A673 (cell line): ENCODE measurements at regions not wholly inside any gene's neighbourhood (a gene's known extent, or its start where the extent isn't known, plus 50 kb on each side); places are given as distances from the start of the nearest gene placed in this dataset.

Experiments
- BruUV-seq: library from RNA; stranded (reverse); fragments of 400-500 nt; replicated peaks from 2 replicates; lab custom pipeline; 2021; lab: Mats Ljungman, UMichigan
- CTCF ChIA-PET: fragments of 300-600 bp; sonication (Branson Sonifier 250); formaldehyde crosslinking; loops from one replicate; lab custom pipeline; 2022; ENCODE audit warnings: antibody characterized with exemption; lab: Charles Lee
- POLR2A ChIA-PET: fragments of 300-600 bp; sonication (Branson Sonifier 250); formaldehyde crosslinking; loops from one replicate; lab custom pipeline; 2022; ENCODE audit warnings: antibody characterized with exemption; ENCODE audit not compliant: low non-redundant PET; lab: Charles Lee
- DNase-seq: peaks from one replicate; pipeline ENCODE4 v3.0.0-alpha.2; 2015; ENCODE audit warnings: low spot score
- H3K27ac ChIP-seq: fragments of 200-600 bp; sonication (generic); 2 replicates; pipeline ENCODE4 v1.5.1; 2016; ENCODE audit warnings: mixed run types, low read depth, mild to moderate bottlenecking, mixed read lengths, antibody characterized with exemption, low read length; ENCODE audit not compliant: poor library complexity, severe bottlenecking
- H3K27me3 ChIP-seq: fragments of 200-600 bp; sonication (generic); replicated peaks from 2 replicates; pipeline ENCODE4 v1.6.1; 2017; ENCODE audit warnings: mixed run types, low read depth, mild to moderate bottlenecking, mixed read lengths, antibody characterized with exemption, low read length; ENCODE audit not compliant: insufficient read depth, poor library complexity
- H3K36me3 ChIP-seq: fragments of 200-600 bp; sonication (generic); 2 replicates; pipeline ENCODE4 v1.6.1; 2016; ENCODE audit warnings: mixed run types, mild to moderate bottlenecking, mixed read lengths, antibody characterized with exemption, low read length; ENCODE audit not compliant: insufficient read depth, poor library complexity, severe bottlenecking
- H3K4me1 ChIP-seq: fragments of 200-600 bp; sonication (generic); 2 replicates; pipeline ENCODE4 v1.6.1; 2017; ENCODE audit warnings: mixed run types, mild to moderate bottlenecking, mixed read lengths, antibody characterized with exemption, low read length; ENCODE audit not compliant: insufficient read depth, poor library complexity, severe bottlenecking
- H3K4me3 ChIP-seq: fragments of 200-600 bp; sonication (generic); 2 replicates; pipeline ENCODE4 v1.5.1; 2016; ENCODE audit warnings: low read depth, mixed run types, mild to moderate bottlenecking, mixed read lengths, low read length; ENCODE audit not compliant: poor library complexity, severe bottlenecking
- H3K9me3 ChIP-seq: fragments of 200-600 bp; sonication (generic); 2 replicates; pipeline ENCODE4 v1.6.1; 2016; ENCODE audit warnings: mixed run types, low read depth, mild to moderate bottlenecking, mixed read lengths, antibody characterized with exemption, low read length; ENCODE audit not compliant: poor library complexity, severe bottlenecking
- CTCF ChIP-seq: fragments of 300-800, 200-600 bp; sonication (generic); conservative IDR thresholded peaks from 2 replicates; pipeline ENCODE4 v1.5.1; 2017; ENCODE audit warnings: low read depth, mild to moderate bottlenecking, antibody characterized with exemption, low read length, moderate library complexity, mixed read lengths
- EZH2 ChIP-seq: fragments of 200-600 bp; sonication (generic); IDR thresholded peaks from 2 replicates; pipeline ENCODE4 v1.6.1; 2017; ENCODE audit warnings: borderline replicate concordance, low read depth, mild to moderate bottlenecking, mixed read lengths, antibody characterized with exemption, low read length; ENCODE audit not compliant: poor library complexity, severe bottlenecking
- intact Hi-C: fragments of 100-400 bp; cut with micrococcal nuclease; formaldehyde crosslinking; loops from one replicate; pipeline ENCODE4 v1.10.0; 2022; ENCODE audit not compliant: unreplicated experiment

- Histone ChIP-seq H3K4me3 (no peak overlapping the region), H3K9me3 (no peaks in the 10 kb centered on the region), H3K36me3 (no peaks in the 10 kb centered on the region), H3K4me1 (no peaks in the 10 kb centered on the region), H3K27me3 (no peaks in the 10 kb centered on the region), H3K27ac (no peak overlapping the region)
- intact Hi-C loops = no loop called here
- POLR2A ChIA-PET = no interaction called here
- no peak for DNase-seq
- no TSS peak for BruUV-seq
- TF ChIP-seq CTCF (no peak), EZH2 (no peak)
- CTCF ChIA-PET = no interaction called here
Observed at GRCh38 chr11:37770145-37770544, 1172.1 kb upstream of the RAG2 start.

DNA sequence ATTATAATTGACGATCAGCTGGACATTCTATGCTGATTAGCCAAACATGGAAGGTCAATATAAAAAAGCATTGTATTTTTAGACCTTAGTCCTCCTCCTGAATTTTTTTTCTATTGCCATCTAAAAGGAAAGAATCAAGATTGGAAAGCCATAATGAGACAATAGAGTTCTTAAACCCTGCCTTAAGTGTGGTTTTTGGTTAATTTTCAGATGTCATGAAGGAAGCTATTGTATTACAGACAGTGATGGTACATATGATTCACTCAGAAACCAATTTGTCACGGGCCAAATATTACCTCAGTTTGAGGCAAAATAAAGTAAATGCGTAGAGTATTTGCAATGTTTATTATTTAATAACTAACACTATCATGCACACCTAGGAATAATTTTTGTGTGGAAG lies 1164.0 kb upstream of the RAG2 start:
- CTCF ChIA-PET = no interaction called here
- H3K27me3 ChIP-seq = no peaks in the 10 kb centered on the region
- BruUV-seq = no TSS peak
- POLR2A ChIA-PET = no interaction called here
- no peak overlapping the region for H3K27ac ChIP-seq
- no peaks in the 10 kb centered on the region for H3K4me1 ChIP-seq
- no peak overlapping the region for H3K4me3 ChIP-seq
- no peaks in the 10 kb centered on the region for H3K36me3 ChIP-seq
- intact Hi-C loops = no loop called here
- no peak for TF ChIP-seq EZH2
- no peak for TF ChIP-seq CTCF
- no peak for DNase-seq
- no peaks in the 10 kb centered on the region for H3K9me3 ChIP-seq

GRCh38 chr11:37755521-37755920 lies 1157.5 kb upstream of the RAG2 start:
- H3K27ac ChIP-seq = no peak overlapping the region
- no peak for DNase-seq
- CTCF ChIA-PET = no interaction called here
- POLR2A ChIA-PET = no interaction called here
- TF ChIP-seq CTCF (no peak), EZH2 (no peak)
- intact Hi-C loops = no loop called here
- H3K4me1 ChIP-seq = no peaks in the 10 kb centered on the region
- no peaks in the 10 kb centered on the region for H3K9me3 ChIP-seq
- H3K36me3 ChIP-seq = no peaks in the 10 kb centered on the region
- no peak overlapping the region for H3K4me3 ChIP-seq
- no TSS peak for BruUV-seq
- no peaks in the 10 kb centered on the region for H3K27me3 ChIP-seq
